Ureter (tissue), 1 donor: ENCODE measurements at regions not wholly inside any gene's neighbourhood (a gene's known extent, or its start where the extent isn't known, plus 50 kb on each side); places are given as distances from the start of the nearest gene placed in this dataset.

Source experiments
- DNase-seq: peaks from one replicate; pipeline ENCODE4 v3.0.0-alpha.2; 2020; ENCODE audit warnings: low spot score
- donor health status: DM: yes; HTN: yes; CAD: no.

DNA sequence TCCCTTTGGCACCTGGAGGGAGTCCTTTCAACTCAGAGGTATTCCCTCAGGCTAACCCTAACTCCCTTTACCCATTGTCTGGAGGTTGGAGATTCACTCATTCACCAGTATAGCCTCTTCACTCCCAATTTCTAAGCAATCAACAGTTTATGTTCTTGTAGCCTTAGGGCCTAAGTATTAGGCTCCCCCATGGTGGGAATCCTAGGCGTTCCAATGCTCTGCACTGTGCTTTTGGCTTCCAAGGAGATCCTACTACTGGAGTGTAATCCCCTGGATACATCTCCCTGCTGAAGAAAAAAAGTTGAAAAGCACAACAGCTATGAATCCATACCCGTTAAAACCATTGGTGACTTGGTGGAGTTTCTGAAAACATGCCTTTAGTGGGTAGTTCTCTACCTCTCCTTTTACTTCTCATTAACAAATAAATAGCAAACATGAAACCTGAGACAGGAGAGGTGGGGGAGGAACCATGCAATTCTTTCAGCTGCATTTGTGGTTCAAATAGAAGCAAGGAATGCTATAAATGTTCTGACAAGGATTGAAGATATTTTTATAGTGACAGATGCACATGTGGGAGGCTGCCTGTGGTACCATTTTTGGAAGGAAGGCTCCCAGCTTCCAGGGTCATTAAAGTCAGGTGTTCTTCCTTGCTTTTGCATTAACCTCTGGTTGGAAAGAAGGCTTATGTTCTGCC lies 397.1 kb downstream of the DMAC1 start:
- DNase-seq, result no peak

DNA sequence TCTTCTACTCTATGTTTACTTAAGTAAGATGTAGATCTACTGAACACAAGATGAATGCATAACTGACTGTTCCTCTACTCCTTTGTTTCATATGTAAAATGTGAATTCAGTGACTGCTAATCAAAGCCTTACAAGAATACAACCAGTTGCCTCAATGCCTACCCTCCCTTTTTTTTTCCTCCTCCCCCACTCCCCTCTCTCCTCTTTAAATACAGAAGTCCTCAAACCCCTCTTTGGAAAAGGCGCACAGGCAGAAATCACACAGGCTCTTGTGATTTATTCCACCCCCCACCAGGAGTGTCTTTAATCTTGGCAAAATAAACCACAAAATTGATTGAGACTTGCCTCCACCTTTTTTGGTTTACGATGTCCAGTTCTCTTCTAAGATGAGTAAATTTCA lies 398.5 kb downstream of the DMAC1 start:
- DNase-seq, result no peak

DNA sequence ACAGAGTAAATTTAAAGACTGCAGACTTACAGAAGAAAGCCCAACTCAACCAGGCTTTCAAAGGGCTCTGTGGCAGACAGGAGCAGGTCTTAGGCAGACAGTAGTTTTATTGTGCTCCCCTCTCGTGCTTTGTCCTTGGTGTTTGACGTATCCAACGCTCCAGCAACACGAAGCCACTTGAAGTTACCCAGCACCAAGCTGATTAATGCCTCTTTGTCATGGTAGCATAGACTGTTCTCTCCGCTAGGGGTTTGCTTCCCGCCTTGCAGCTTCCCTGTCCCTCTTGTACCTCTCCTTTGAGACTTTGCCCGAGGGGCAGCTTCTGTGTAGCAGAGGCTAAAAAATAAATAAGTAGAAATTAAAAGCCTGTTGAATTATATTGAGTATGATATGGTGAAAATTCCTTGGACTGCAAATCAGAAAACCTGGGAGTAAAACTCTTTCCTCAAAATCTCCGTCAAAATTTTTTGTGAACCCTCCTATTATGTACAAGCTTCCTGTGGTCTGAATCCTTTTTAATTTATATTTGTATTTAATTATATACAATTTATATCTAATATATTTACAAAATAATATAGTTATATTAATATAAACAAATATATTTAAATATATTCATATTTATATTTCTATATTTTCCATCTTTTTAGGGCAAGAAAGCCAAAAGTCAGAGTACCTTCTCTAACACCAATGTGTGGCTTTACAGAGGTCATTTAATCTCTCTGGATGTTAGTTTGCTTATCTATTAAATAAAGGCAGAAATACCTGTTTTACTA lies 405.4 kb downstream of the DMAC1 start:
- no peak for DNase-seq

DNA sequence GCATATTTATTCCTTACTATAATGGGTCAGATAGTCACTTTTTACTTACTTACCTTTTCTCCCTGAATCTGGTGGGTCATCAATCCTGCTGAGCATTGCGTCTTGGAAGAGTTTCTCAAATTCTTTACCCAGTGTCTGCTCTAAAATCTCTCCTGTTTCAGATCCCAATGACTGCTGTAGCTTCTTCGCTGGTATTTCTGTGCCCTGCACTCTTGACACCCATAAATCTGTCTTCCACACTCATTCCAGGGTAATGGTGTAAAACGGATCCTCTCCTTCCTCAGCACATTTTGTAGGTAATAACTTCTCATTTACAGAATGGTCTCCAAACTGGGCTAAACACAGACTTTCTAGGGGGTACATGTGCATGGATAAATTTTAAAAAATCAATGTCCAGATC lies 407.4 kb downstream of the DMAC1 start:
- DNase-seq, result no peak

DNA sequence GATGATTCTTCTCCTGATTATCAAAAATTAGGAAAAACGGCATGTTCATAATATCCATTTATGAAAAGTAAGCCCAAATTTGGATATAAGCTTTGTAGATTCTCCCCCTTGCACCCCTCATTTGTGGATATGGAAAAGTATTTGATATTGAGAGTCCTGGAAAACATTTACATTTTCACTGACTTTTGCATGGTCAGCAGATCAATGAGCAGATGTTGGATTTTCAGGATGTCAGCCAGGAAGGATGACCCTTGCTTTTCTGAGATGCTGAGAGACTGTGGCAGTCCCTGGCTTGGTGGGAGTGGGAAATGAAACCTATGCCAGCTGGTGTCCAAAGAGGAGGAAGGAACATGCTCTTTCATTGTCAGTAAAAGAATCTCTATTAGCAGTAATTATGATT lies 410.8 kb downstream of the DMAC1 start:
- DNase-seq, result no peak

DNA sequence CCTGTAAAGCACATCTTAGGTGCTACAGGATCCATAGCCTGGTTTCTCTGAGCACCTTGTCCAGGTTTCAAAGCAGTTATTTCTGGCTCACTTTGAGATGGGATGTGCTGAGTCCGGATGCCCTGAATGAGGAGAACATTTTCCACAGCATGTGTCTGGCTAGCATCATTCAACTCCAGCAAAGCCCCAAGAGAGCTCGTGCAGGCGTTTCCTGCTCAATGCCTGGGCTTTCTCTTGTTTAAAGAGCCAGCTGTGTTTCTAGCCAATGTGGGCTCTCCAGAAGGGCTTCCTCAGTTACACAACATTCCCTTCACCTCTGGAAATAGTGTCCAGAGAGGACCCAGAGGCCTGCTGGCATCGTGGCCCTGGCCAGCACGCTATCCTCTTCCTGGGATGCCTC lies 411.7 kb downstream of the DMAC1 start:
- no peak for DNase-seq

DNA sequence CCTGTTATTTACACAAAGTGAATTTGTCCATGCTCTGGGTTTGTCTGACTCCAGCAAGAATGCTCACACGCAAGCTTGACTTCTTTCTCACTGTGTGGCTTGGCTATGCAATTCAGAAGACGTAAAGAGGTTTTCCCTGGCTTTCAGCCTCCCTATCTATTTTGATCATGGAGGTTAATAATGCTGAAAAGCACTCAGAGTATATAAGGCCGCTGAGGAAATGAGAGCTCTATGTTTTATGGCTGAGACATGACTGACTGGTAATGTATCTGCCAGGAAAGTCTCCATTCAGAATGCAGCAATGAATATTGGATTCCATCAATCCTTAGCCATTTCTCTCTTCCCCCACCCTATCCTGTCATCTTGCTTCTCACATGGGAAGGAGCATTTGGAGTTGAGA lies 417.3 kb downstream of the DMAC1 start:
- no peak for DNase-seq

DNA sequence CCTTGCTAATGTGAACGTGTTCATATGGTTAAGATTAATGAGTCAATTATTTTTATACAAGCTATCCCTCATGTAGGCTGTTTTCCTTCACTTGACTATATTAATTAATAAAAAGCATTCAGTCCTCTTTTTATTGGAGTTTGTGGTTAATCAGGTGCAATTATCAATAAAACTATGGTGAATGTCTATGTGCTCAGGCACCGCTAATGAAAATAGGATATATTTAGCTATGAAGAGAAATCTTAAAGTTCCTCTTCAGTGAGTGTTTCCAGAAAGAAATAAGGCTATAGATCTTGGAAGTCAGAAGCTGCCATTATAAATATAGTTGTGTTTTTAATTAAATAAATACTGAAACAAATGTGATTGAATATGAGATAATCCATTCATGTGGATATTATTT lies 422.1 kb downstream of the DMAC1 start:
- no peak for DNase-seq

DNA sequence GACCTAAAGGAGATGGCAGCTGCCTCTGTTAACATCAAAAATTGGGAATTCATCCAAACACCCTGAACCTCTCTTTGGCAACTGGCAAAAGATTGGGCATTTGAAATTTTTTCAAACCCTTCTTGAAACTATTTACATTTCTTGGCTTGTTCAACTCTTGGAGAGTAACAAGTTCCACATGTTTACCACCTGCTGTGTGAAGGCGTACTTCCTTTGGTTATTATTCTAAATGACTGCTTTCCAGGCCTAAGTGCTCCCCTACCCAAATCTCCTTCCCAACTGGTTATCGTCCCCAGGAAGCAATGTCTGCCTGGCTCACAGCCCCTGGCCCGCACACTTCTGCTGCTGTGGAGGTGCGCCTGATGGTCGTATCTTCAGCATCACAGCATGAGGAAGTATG lies 422.7 kb downstream of the DMAC1 start:
- DNase-seq, result no peak

DNA sequence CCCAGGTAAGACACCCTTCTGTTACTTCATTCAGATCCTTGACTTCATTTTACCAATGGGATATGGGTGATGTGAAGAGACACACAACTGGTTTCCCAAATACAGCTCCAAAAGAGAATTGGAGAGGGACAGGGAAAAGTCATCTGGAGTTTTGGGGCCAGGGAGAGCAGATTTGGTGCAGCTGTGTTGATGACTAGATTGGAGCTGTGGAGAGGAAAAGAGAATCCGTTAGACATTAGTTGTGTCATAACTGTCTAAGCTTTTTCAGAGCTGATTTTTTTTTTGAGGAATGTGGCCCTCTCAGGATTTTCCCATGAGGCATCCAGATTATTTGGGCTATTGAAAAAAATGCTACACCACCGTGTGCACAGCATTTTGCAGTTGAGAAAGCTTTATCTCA lies 423.4 kb downstream of the DMAC1 start:
- DNase-seq, result no peak

DNA sequence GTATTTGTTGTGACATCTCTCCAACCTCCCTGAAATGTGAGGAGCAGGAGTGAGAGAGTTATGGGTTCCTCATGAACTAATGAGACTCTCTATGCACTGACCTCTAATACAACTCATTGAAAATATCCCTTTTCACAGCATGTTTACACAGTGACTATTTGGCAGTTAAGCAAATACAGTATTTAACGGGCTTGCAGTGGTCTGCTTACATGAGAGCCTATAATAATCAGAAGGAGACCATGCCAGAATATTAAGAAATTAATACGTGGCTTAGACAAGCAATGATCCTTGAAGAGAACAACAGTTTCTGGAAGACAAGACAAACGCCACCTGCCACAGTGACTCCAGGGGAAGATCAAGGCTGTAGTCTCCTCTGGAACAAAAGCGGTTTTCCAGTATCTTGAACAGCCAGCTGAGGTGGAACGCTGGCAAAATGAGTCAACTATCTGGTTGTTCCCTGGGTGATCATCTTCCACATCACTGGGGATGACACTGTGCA lies 424.5 kb downstream of the DMAC1 start:
- no peak for DNase-seq

DNA sequence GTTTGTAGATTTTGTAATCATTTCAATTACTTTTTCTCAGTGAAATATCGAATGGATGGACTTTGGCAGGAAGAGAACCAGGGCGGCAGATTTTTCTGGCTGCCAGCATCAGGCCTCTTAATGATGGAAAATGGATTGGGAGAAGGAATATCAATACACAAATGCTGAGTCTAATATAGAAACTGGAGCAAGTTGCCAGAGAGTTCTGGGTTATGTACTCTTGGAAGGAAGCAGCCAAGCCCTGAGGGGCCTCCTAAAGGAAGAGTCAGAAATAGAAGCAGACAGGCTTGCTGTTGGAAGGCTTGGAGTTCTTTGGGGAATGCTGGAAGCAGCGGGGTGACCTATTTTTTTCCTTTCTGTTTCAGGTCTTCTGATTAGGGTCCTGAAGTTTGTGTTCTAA lies 428.6 kb downstream of the DMAC1 start:
- DNase-seq, result no peak

DNA sequence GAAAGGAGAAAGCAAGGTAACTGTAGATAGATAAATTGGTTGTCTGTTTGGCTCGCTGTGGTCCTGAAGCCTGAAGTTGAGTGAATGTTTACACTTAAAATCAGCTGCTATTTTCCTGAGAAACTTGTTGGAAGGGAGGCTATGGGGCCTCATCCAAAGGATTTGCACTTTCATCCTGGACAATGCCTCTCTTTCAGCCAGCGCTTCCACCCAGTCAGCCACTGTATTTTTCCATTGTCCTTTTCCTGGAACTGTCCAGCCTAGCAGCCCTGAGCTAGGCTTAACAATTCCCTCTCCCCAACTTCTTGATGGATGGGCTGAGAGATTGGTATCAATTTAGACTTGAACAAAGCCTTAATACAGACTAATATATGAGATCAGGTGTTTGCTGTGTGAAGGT lies 429.2 kb downstream of the DMAC1 start:
- no peak for DNase-seq

DNA sequence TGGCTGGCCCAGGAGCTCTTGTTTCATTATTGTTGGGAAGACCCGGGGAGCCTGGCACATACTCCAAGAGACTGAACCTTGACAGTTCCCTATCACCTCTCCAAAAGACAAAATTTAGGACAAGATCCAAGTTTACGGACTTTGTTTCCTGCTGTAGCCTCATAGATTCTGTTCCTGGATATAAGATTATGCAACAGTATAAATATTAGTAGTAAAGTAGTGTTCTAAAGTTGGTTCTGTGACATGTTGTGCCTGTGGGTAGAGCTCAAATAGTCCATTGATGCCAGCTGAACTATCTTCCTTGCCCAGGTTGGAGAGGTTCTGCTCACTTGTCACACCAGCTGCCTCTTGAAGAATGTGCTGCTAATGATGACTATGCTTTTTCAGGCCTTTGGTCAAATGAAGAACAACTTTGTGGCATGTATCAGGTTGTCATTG lies 430.2 kb downstream of the DMAC1 start:
- no peak for DNase-seq

DNA sequence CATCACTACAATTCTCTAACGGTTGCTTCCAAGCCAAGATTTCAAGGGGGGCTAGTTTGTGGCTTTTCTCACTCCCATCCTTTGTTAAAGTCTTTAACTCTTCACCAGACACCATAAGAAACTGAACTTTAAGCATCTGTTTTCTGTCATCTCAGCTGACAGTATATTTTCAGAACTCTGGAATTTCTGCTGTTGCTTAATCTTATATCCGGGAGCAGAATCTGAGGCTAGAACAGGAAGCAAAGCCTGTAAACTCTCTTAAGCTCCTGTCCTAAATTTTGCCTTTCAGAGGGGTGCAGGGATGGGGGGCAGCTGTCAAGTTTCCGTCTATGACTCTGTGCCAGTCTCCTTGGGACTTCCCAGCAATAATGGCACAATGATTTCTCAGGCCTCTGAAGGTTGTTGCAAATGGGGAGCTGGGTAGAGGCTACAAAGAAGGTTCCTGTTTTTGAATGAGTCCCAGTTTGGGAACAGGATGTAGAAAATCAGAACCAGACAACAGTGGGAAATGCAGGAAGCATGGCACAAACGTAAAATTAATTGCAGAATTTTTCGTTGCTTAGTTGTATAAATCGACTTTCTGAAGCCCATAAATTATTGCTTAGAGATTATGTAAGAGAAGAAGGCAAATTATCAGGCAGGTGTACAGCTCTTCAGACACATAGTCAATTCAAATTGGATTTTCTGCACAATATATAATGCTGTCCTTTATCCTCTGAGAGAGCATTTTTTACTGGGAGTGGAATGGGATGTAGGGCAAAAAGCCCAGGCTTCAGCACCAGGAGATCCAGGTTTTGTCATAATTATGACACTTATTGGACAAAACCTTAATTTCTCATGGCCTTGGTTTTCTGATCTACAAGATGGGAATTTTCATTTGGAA lies 430.9 kb downstream of the DMAC1 start:
- DNase-seq, result no peak

DNA sequence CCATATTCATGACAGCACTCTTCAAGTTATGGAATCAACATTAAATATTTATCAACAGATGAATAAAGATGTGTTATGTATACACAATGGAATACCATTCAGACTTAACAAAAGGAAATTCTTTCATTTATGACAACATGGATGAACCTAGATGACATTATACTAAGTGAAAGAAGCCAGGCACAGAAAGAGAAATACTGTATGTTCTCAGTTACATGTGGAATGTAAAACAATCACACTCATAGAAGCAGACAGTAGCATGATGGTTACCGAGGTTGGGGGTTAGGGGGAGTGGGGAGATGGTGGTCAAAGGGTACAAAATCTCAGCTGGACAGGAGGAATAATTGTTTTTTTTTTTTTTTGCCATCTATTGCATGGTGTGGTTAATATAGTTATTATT lies 431.9 kb downstream of the DMAC1 start:
- no peak for DNase-seq

DNA sequence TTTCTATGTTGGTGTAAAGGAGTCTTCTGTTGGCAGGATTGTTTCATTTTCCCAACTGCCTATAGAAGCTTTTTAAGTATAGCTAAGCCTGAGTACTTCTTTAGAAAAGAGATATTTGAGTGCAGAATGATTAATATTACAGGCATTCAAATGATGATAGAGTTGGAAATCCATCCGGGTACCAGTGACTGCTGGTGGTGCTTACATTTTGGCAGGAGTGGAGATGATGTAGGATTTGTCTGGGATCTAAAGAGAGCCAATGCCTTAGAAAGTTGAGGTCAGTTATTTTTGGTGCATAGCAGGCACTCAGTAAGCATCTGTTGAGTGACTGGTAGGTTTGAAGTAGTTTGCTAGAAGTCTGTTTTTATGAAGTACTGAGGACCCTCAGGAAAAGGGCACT lies 433.5 kb downstream of the DMAC1 start:
- DNase-seq, result no peak

DNA sequence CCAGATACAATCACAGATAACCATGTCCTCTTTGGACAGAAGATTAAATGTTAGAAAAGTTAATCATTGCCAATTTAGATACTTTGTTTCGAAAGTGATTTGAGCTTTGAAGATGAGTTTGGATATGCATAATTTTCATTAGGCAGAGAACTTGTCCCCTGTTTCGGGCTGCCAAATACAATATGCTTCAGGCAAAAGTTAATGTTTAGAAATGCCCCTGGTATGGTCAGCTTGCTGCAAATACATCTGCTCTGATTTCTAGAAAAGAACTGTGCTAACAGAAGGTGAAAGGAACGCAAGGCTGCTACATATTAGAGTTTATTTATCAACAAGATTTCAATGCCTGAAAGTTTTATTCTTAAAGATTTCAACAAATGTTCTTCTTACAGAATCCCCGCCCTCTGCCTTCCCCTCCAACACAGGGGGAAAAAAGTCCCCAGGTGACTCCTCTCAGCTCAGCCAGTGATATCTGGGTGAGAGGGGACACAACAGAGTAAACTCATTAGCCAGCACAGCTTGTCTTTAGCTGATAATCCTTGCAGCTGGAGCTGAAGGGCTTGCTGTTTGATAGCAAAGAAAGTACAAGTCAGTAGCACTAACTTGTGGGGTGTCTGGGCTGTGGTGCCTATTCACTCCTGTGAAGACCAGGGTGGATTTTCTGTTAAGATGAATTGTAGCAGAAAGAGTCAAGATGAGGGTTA lies 435.7 kb downstream of the DMAC1 start:
- DNase-seq, result no peak

DNA sequence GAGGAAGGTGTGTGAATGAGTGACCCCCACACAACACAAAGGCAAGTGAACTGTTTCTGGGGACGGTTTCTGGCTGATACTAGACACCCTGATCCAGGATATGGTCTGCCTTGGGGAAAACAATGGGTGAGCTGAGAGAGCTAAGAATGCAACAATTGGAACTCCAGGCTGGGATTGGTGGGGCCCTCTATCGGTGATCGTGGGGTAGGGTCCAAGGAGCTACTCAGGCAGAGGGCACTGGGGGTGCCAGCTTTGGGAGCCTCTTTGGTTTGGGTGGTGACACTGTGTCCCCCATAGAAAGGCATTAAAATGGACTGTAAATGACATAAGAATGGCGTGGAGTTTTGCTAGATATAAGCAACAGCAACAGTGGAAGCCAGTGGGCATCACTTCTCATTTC lies 439.1 kb downstream of the DMAC1 start:
- no peak for DNase-seq

DNA sequence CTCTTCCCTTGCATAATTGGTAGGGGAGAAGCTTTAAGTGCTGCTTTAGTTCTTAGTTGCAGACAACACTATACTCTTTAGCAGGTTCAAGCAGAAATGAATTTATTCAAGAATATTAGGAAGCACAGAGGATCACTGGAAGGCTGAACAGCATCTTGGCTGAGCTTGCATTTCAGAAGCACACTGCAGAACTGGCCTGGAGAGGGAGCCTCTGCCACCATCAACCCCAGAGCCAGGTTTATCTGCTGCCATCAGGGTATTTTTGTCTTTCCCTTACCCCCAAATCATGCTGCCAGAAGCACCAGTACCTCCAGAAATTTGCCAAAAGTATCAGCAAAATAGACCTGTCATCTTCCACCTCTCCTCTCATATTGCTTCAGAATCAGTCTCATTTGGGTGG lies 440.7 kb downstream of the DMAC1 start:
- no peak for DNase-seq

DNA sequence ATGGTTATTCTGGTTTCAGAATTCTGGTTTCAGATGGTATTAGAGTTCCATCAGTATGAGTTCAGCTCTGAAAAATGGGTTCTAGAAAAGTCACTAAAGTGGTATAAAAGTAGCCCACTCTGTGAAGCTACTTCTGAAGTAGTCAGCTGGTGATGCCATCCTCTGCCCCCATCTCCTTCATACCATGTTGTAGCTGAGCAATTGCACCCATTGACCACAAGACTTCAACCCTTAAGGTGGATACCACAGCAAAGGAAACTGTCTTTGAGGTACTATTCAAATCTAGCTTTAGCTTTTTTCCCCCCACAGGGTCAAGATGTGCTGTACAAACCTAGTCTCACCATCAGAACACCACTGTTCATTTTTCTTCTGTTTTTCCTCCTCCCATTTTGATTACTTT lies 444.9 kb downstream of the DMAC1 start:
- DNase-seq, result no peak

DNA sequence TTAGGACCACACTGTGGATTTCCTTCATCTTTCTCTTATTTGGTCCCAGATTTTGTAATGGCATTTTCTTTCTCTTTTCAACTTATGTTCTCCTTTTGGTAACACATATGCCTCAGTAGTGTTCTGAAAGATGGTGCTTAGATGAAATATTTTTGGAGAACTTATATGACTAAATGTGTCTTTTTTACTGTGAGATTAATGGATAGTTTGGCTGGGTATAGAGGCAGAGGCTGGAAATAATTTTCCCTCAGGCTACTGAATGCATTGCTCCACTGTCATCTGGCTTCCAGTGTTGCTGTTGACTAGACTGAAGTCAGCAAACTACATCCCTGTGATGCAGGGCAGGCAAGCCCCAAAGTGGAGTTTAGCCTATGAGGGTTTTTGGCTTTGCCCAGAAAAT lies 450.9 kb downstream of the DMAC1 start:
- no peak for DNase-seq
